NCI-H460 (cell line): ENCODE measurements at regions not wholly inside any gene's neighbourhood (a gene's known extent, or its start where the extent isn't known, plus 50 kb on each side); places are given as distances from the start of the nearest gene placed in this dataset.

Experiments
- DNase-seq: peaks from one replicate; pipeline ENCODE4 v3.0.0-alpha.2; 2016; ENCODE audit warnings: low read depth; ENCODE audit errors: extremely low read depth

DNA sequence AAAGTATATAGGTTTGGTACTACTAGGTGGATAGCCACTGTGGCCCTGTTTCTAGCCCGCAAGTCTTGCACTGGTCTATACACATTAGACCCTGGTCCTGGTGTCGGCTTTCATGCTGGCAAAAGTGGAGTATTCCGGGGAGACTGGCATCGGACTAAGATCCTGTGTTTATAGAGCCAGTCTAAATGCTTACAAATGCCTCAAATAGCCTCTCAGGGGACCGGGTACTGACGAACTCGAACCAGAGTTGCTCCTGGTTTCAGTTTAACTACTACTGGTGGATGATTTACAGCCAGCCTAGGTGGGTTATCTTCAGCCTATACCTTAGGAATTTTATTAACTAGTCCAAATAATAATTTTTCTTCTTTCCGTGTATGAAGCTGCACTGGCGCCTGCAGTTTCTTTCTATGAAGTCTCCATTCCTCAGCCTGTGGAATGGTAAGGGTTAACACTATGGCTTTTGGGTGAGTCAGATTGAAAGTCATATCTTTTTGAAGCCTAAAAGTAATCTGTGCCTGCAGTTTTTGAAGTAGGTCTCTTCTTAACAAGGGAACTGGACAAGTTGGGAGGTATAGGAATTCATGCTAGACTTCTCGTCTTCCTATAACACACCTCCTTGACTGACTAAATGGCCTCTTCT is 51.3 kb downstream of the OR10H4 start:
- no peak for DNase-seq

DNA sequence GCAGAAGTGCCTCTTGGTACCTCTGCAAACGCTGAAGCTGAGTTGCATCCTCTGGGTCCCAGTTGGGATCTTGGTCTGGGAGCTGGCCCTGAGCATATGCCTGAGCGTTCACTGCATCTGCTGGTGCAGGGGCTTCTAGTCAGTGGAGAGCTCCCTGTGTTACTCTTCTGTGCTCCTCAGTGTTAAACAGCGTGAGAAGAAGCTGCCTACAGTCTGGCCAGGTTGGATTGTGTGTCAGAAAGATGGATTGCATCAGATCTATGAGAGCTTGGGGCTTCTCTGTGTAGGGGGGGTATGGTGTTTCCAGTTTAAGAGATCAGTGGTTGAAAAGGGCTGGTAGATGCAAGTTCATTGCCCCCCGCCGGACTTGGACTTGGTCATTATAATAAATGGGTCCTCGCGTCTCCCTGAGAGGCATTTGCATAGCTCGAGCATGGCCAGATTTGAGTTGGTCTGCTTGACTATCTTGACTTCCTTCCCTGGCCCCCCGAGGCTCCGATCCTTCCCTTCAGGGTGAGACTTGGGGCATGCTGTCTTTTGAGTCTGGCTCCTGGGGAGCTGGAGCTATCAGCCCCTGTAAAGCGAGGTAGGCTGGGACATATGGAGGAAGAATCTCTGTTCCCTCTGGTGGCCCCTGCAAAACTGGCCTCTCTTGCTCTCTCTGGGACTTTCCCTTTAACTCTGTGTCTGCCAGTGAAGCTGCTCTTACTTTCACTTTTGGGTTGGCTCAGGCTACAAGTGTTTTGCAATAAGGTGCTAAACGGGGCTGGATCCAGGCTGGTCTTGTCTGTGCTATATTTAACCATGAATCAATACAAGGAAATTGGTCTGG is 52.9 kb downstream of the OR10H4 start:
- DNase-seq = no peak

DNA sequence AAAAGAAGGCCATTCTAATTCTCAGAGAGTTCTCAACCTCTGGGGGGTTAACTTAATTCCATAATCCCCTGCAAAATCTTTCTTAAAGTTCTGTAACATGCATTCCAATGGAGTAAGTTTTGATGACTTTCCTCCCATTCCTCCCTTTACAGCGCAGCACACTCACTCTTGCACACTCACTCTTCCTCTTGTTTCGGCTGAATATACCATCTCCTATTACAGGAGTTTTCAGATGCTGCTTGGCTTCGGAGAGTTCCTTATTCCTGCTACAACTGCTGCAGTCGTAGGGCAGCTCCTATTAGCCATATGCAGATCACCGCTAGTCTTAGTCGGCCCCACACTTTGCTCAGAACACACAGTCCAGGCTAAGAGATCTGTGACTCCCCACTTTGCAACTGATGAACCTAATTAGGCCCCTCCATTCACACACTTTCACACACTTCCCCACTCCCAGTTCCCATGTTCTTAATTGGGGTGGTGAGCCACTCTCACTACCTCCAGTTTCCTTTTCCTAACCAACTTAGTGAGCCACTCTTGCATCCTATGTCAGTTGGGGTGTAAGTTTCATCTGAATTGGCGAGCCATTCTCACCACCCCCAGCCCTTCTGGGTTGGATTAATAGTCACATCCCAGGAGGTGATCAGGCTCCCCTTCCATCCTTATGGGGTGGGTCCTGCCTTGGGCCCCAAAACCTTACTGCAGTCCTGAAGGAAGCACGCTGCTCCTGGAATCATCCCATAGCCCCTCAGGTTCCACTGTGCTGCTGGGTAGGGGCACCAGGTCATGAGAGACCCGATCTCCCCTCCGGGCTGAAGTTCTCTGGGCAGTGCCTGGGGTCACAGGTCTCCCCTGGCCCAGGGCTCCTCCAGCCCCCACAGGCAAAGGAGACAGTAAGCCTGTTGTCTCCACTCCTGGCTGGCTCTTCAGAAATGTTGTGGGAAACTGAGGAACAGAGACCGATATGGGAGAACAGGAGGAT is 53.9 kb downstream of the OR10H4 start:
- DNase-seq = no peak

DNA sequence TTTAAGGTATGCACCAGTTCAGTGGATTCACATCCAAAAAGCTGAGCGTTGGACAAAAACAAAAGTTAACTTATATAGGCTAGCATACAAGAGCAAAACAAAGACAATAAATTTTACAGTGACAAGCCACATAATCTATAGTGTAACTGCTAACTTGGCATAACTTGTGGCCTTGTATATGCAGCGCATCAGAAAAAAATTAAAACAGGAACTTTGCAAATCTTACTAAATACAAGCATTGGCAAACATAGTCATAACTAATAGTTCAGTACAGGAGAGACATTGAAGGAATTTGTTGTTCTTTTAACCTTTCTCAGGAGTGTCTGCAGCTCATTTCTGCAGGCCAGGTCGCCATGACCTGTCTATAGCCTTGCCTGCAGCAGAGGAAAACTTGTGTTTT is 54.6 kb downstream of the OR10H4 start:
- DNase-seq = no peak

DNA sequence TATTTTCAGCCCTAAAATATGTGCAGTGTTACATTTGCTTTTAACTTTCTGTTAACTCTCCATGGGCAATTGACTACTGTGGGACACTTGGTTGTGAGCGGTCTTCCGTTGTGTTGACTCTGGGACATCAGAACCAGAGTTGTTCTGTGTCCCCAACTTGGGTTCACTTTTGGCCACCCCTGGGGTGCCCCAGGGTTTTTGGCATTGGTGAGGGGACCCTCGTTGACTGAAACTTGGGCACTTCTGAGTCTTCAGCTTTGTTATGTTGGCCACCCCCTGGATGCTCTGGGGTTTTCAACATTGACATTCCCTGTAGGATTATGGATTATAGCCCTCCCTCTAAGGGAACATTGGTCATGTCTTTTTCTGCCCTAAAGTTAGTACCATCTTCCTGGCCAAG is 57.1 kb downstream of the OR10H4 start:
- DNase-seq = no peak

DNA sequence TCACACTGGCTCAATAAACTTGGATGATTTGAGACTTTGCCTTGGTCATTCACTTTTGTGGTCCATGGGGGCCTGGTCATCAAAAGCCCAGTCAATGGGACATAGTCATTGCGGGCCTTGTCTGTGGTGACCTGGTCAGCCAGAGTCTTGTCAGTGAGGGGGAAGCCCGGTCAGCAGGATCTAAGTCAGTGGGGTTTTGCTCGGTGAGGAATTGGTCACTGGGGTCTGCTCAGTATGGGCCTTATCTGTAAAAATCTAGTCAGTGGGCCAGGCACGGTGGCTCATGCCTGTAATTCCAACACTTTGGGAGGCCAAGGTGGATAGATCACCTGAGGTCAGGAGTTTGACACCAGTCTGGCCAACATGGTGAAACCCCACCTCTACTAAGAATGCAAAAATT is 63.7 kb upstream of the TPM4 start:
- DNase-seq = no peak

DNA sequence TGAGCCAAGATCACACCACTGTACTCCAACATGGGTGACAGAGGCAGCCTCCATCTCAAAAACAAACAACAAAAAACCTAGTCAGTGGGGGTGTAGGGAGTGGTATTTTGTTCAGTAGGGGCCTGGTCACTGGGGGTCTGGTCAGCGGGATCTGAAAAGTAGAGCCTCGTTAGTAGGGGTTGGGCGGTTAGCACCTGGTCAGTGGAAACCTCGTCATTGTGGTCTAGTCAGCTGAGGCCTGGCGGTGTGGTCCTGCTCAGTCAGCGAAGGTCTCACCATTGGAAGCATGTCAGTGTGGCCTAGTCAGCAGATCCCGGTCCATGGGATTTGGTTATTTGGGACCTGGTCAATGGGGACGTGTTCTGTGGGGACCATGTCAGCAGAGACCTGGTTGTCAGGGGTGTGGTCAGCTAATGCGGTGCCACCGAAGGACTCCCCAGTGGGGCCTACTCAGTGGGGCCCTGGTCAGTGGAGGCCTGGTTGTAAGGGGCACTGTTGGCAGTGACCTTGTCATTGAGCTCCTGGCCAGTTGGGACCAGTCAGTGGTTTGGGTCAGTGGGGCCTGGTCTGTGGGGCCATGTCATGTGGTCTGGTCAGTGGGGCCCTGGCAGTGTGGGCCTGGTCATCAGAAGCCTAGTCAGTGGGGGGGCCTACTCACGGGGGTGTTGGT is 63.0 kb upstream of the TPM4 start:
- no peak for DNase-seq

DNA sequence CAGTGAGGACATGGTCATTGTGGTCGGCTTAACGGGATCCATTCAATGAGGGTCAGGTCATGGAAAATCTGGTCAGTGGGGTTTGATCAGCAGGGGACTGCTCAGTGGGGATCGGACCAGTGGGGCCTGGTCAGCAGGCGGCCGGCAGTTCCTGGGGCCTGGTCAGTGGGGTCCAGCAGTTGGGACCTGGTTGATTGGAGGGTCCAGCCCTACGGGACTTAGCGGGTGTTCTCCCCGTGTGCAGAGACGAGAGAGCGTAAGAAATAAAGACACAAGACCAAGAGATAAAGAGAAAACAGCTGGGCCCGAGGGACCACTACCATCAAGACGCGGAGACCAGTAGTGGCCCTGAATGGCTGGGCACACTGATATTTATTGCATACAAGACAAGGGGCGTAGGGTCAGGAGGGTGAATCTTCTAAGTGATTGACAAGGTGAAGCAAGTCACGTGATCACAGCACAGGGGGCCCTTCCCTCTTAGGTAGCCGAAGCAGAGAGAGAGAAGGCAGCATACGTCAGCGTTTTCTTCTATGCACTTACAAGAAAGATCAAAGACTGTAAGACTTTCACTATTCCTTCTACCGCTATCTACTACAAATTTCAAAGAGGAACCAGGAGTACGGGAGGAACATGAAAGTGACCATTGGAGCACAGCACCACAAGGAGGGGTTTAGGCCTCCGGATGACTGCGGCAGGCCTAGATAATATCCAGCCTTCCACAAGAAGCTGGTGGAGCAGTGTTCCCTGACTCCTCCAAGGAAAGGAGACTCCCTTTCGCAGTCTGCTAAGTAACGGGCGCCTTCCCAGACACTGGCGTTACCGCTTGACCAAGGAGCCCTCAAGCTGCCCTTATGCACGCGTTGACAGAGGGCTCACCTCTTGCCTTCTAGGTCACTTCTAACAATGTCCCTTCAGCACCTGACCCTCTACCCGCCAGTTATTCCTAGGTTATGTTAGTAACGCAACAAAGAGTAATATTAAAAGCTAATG is 62.1 kb upstream of the TPM4 start:
- no peak for DNase-seq

DNA sequence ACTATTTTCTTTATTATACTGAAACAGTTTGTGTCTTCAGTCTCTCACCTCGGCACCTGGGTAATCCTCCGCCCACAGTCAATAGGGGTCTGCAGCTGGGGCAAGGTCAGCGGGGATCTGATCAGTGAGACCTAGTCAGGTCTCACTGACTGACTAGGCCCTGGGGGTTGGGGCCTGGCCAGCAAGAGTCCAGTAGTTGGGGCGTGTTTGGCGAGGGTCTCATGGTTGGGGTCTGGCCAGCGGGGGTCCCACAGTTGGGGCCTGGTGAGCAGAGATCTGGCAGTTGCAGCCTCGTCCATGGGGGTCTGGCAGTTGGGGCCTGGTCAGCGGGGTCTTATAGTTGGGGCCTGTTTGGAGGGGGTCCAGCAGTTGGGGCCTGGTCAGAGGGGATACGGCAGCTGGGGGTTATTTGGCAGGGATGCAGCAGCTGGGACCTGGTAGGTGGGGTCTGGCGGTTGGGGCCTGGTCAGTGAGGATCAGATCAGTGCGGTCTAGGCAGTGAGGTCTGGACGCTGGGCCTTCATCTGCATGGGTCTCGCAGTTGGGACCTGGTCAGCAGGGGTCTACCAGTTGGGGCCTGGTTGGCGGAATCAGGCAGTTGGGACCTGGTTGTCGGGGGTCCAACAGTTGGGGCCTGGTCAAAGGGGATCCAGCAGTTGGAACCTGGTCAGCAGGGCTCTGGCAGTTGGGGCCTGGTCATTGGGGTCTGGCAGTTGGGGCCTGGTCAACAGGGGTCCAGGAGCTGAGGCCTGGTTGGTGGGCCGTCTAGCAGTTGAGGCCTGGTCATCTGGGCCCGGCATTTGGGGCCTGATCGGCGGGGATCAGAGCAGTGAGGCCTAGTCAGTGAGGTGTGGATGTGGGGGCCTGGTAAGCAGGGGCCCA is 61.1 kb upstream of the TPM4 start:
- DNase-seq = no peak

DNA sequence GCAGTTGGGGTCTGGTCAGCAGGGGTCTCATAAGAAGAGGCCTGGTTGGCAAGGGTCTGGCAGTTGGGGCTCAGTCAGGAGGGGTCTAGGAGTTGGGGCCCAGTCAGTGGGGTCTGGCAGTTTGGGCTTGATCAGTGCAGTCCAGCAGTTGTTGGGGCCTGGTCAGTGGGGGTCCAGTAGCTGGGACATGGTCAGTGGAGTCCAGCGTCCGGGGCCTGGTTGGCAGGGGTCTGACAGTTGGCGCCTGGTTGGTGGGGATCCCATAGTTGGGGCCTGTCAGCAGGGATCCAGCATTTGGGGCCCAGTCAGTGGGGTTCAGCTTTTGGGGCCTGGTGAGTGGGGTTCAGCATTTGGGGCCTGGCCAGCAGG is 60.5 kb upstream of the TPM4 start:
- DNase-seq = no peak

DNA sequence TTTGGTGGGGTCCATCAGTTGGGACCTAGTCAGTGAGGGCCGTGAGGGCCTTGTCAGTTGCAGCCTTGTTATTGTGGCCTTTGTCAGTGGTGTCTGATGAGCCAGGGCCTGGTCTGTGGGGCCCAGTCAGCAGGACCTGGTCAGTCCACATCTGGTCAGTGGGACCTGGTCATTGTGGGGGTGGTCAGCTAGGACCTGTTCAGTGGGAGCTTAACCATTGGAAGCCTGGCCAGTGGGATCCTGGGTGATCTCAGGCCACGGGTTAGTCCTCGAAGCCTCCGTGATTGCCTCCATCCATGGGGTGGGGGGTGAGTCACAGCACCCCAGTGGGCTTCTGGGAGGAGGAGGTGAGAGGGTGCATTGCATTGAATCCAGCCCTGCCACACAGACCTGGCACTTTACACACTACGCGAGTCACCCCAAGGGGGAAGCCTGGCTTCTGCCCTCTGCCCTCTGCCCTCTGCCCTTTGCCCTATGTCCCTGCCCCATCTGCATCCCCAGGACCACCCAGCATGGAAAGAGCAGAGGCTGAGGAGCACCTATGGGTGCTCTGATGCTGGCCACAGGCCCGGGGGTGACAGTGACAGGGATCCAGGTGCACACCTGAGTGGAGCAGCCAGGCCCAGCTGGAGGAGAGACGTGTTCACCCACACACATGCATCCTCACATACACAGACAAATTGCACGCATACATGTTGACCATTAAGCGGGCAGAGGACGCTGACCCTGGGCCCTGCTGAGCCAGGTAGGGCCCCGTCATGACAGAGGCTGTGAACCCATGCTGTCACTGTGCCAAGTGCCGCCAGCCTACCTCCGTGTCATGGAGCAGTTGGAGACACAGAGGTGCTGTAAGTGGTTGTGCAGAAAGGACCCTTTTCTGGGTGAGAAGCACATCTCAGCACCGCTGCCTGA is 59.8 kb upstream of the TPM4 start:
- DNase-seq = no peak

DNA sequence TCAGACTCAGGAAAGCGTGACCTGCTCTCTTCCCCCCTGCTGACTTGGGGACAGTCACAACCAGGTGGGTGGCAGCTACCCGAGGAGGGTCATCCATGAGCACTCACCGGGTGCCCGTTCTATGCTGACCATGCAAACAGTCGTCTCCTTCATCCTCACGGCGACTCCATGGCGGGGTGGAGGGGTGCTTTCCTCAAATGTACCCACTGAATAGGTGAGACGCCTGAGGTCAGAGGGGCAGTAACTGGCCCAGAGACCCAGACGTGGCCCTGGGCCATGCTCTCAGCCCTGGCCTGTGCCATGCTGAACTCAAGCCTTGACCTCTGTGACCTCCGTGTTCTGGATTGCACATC is 59.2 kb upstream of the TPM4 start:
- no peak for DNase-seq

DNA sequence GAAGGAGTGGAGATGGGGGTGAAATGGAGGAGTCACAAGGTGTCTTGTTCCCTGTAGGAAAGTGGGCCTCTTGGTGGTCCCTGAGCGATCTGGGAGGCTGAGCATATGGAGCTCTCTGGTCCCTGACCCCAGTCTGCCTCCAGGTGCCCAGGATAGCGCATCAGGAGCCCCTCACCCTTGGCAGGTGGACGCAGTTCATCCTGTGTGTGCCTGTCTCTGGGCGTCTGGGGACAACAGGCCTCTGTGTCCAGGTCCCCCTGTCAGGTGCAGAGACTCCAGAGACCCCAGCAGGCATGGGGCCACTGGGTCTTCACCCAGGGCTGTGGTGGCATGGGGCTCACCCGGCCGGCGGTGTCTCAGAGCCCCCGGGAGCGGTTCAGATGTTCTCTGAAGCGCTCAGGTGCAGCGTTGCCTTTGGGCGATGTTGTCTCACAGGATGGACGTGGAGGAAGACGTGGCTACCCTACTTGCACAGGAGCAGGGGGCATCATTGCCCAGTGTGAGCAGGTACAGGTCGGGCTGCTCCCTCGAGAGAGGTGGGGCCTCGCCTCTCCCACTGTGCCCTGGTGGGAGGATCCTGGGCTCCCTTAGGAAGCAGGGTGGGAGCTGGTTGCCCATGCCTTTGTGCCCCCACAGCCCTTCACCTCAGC is 58.1 kb upstream of the TPM4 start:
- no peak for DNase-seq

DNA sequence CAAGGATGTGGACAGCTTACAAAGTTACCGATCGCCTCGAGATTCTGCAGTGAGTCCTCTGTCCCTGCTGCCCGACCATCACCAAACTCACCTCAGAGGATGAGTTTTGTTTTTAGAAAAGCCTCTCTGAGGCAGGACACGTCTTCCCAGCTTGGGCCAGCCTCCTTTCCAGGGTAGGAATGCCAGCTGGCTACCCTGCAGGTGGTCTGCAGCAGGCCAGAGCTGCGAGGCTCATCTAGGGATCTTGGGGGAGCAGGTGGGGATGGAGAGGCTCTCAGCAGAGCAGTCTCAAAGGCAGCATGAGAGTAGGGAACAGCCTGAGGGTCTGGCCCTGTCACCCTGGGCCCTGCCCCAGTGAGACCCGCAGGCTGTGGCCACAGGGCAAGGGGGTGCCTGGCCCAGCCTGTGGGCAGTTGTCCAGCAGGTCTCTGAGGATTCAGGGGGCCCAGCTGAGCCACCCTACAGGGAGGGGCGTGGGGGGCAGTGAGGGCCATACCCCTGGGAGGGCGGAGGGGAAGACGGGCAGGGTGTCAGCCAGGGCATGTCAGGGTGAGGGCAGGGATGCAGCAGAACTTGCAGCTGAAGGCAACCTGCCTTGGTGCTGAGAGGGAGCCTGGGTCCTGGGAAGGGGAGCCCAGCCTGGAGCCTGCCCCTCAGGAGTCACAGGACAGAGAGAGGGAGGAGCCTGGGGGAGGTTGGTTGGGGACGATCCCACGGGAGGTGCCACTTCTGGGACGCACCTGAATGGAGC is 57.3 kb upstream of the TPM4 start:
- no peak for DNase-seq

DNA sequence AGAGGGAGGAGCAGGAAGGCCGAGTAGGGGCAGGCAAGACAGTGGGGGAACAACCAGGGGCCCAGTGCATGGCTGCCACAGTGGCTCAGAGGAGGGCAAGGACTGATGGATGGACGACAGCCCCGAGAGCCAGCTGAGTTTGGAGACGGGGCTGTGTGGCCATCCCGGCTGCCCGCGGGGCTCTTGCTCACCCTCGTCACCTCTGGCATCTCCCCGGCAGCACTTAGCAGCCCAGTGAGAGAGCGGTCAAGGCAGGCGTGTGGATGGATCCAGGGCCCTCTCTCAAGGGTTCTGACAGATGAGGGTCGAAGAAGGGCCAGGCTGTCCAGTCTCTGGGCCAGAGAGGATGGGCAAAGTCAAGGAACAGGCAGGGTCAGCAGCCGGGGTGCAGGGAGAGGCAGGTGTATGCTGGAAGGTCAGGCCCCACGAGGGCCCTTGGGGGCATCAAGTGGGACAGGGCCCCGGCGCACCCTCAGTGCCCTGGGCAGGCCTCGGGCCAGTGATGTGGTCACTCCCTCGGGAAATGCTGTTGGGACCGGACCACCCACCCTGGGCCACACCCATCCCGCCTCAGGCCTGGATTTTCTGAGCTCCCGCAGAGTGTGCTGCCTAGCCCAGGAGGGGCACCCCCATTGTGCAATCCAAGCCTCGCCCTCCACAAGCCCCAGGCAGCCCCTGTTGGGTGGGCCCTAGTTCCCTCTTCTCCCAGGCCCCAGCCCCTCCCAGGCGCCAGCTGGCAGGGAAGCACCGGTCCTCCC is 56.4 kb upstream of the TPM4 start:
- DNase-seq = no peak

DNA sequence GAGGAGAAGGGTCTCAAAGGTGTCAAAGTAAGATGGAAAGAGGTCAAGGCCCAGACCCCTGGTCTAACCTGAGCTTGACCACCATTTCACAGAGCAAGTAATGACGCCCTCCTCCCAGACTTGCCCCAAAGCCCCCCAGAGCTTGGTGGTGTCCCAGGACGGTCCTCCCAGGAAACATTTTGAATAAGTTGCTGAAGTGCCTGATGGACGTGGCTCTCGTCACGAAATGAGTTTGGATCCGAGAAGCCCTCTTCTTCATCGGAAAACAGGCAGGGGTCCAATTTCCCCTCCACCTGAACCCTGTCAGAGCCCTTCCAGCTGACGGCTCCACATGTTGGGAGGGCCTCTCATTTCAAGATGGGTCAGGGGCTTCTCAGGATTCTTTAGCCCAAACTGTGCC is 54.5 kb upstream of the TPM4 start:
- DNase-seq = no peak
